ENCODE measurements at regions not wholly inside any gene's neighbourhood (a gene's known extent, or its start where the extent isn't known, plus 50 kb on each side); places are given as distances from the start of the nearest gene placed in this dataset.

- ChIA-PET CTCF (interaction anchor here (1.1 kb wide), 1 partner anchor 30 kb away, joined by 4 read pairs; no protein-coding TSS in a partner anchor), POLR2A (no interaction called here)
- DNase-seq (ENCODE audit: low read depth, low spot score), result no peak
- H3K4me3 ChIP-seq (ENCODE audit: low read depth, low read length), result no peak overlapping the region
- TF ChIP-seq CTCF (IDR thresholded peaks at IDR 0.05; ENCODE audit: insufficient read depth, low read length, missing control alignments), result no peak
Measured at GRCh38 chr17:77025781-77026180, 115.0 kb upstream of the SEC14L1 start.

DNA sequence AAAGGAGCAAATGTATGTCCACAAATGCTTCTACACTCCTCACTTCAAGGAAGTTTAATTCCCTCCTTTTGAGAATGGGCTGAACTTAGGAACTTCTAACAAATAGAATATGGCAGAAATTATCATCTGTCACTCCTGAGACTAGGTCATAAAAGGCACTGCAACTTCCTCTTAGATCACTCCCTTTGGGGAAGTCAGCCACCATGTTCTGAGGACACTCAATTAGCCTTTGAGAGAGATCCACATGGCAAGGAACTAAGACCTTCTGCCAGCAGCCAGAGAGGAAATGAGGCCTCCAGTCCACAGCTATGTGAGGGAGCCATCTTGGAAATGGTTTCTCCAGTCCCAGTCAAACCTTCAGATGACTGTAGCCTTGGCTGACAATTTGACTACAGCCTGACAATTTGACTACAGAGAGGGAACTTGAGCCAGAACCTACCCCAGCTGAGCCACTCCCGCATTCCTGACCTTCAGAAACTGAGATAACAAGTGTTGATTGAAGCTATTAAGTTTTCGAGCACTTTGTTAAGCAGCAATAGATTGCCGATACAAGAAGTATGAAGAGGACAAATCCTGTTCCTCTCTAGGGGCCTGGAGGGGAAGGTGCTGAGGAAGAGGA lies 113.4 kb upstream of the SEC14L1 start:
- no peak overlapping the region for H3K4me3 ChIP-seq (ENCODE audit: low read depth, low read length)
- ChIA-PET CTCF (no interaction called here), POLR2A (no interaction called here)
- no peak for TF ChIP-seq CTCF (IDR thresholded peaks at IDR 0.05; ENCODE audit: insufficient read depth, low read length, missing control alignments)
- DNase-seq (ENCODE audit: low read depth, low spot score), result no peak

GRCh38 chr17:77028900-77029299 lies 111.9 kb upstream of the SEC14L1 start:
- no peak for DNase-seq (ENCODE audit: low read depth, low spot score)
- ChIA-PET POLR2A (no interaction called here), CTCF (interaction anchor here (0.6 kb wide), 1 partner anchor 161 kb away, joined by 3 read pairs; the partner anchor contains the start of gene MGAT5B)
- TF ChIP-seq CTCF (IDR thresholded peaks at IDR 0.05; ENCODE audit: insufficient read depth, low read length, missing control alignments), result no peak
- no peak overlapping the region for H3K4me3 ChIP-seq (ENCODE audit: low read depth, low read length)

DNA sequence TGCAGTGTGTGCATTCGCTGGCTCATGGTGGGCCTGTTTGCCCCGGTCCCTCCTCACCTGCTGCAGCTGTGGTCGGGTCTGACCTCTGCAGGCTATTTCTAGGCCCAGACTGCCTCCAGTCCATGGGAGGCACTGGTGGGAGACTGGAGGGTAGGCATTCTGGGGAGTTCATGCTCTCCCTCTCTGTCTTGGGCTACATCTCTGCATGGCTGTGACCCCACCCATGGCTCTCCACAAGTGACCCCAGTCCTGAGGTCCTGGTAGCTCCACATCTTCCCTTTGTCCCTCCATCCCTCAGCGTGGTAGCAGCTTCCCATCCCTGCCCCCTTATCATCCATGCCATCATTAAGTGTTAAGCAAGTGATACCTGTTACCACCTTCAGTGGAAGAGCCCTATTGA lies 107.8 kb upstream of the SEC14L1 start:
- CTCF ChIA-PET, result interaction anchor here (1.0 to 2.1 kb wide), 3 partner anchors 10 to 23 kb away, joined by 3 to 9 read pairs (median 3); no protein-coding TSS in a partner anchor
- POLR2A ChIA-PET, result no interaction called here
- H3K4me3 ChIP-seq (ENCODE audit: low read depth, low read length), result no peak overlapping the region
- no peak for TF ChIP-seq CTCF (IDR thresholded peaks at IDR 0.05; ENCODE audit: insufficient read depth, low read length, missing control alignments)
- no peak for DNase-seq (ENCODE audit: low read depth, low spot score)

- DNase-seq (ENCODE audit: low read depth, low spot score), result no peak
- H3K4me3 ChIP-seq (ENCODE audit: low read depth, low read length), result no peak overlapping the region
- ChIA-PET CTCF (interaction anchor here (1.3 to 1.5 kb wide), 2 partner anchors 22 to 23 kb away, joined by 3 to 9 read pairs; no protein-coding TSS in a partner anchor), POLR2A (no interaction called here)
- TF ChIP-seq CTCF (IDR thresholded peaks at IDR 0.05; ENCODE audit: insufficient read depth, low read length, missing control alignments), result no peak
Measured at GRCh38 chr17:77033892-77034404, 106.8 kb upstream of the SEC14L1 start.

- no peak for DNase-seq (ENCODE audit: low read depth, low spot score)
- H3K4me3 ChIP-seq (ENCODE audit: low read depth, low read length), result no peak overlapping the region
- TF ChIP-seq CTCF (IDR thresholded peaks at IDR 0.05; ENCODE audit: insufficient read depth, low read length, missing control alignments), result no peak
- CTCF ChIA-PET, result interaction anchor here (1.0 to 1.5 kb wide), 3 partner anchors 21 to 23 kb away, joined by 3 to 9 read pairs (median 3); no protein-coding TSS in a partner anchor
- POLR2A ChIA-PET, result no interaction called here
Measured at GRCh38 chr17:77034677-77035424, 105.9 kb upstream of the SEC14L1 start.

Data from AG04449 (cell line).